GM12873 (cell line): ENCODE measurements at regions not wholly inside any gene's neighbourhood (a gene's known extent, or its start where the extent isn't known, plus 50 kb on each side); places are given as distances from the start of the nearest gene placed in this dataset.

Experiments used
- CTCF ChIP-seq: IDR thresholded peaks from 2 replicates; pipeline ENCODE4 v1.5.1; 2012; ENCODE audit warnings: low read depth, mild to moderate bottlenecking, moderate library complexity, low read length, control low read depth; ENCODE audit not compliant: insufficient read depth; ENCODE audit errors: missing control alignments

- TF ChIP-seq CTCF: no peak
Observed at GRCh38 chr7:85386460-85386859, 199.6 kb upstream of the SEMA3D start.

GRCh38 chr7:85384392-85384791 lies 197.5 kb upstream of the SEMA3D start:
- TF ChIP-seq CTCF: no peak

DNA sequence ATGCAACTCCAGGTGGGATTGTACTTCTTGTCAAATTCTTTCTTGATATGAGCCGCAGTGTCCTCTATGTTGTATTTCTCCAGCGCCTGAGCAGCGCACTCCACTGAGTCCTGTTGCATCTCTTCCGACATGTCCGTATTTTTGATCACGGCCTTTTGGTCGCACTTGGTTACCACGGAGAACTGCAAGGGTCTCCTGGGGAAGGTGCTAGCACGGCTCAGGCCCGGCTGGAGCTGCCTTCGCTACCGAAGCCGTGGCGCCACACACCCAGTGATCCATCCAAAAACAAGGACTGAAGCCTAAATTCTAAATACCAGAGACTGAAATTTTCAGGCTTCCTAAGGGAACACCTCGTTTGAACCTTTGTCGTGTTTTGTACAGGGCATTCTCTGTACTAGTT lies 194.4 kb upstream of the SEMA3D start:
- no peak for TF ChIP-seq CTCF

- no peak for TF ChIP-seq CTCF
Observed at GRCh38 chr7:85376589-85376988, 189.7 kb upstream of the SEMA3D start.

GRCh38 chr7:85356916-85357315 lies 170.1 kb upstream of the SEMA3D start:
- no peak for TF ChIP-seq CTCF

GRCh38 chr7:85343484-85343883 lies 156.6 kb upstream of the SEMA3D start:
- no peak for TF ChIP-seq CTCF

DNA sequence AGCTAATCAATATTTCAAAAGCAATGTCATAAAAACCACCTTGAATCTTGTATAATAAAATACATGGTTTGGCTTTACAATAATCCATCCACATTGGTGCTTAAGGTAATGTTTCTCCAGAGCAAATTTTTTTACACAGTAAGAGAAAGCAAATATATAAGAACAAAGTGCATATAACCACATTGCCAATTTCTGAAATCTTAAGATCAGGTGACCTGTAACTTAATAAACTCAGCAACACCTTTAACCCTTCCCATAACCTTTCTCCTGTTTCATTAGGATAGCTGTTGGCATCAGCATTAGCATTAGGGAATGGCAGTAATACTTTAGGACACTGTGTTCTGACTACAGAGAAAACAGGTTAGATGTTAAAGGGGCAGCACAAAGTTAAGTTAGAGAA lies 155.9 kb upstream of the SEMA3D start:
- TF ChIP-seq CTCF: no peak

DNA sequence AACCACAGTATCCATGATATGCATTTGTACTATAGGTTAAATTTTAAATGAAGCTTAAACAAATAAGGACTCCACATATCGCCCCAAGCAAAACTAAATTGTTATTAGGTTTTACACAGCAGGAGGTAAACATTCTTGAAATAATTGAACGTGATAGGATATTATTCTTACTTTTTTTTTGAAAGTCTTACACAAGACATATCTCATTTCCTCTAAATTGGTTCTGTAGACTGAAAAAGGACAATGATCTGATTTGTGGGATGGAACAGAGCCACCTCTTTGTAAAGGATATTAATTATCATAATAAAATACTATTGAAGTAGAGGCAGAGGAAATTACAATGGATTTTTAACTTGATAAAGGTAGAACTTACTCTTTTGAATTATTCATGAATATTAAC lies 155.1 kb upstream of the SEMA3D start:
- TF ChIP-seq CTCF: no peak
